Panc1 (cell line): ENCODE measurements at regions not wholly inside any gene's neighbourhood (a gene's known extent, or its start where the extent isn't known, plus 50 kb on each side); places are given as distances from the start of the nearest gene placed in this dataset.
"Not testable (repeated sequence)": the region's sequence is repeated elsewhere in the genome, so short reads cannot be mapped to it uniquely, and the experiment has no call there.

Experiments used
- ATAC-seq: fragments of 200-7000 bp; cut with Tn5 transposase; 2 replicates; pipeline ENCODE4 v1.9.1; 2020; ENCODE audit warnings: mild to moderate bottlenecking, moderate library complexity
- BruUV-seq: library from RNA; stranded (reverse); fragments of 400-500 nt; replicated peaks from 2 replicates; lab custom pipeline; 2021; lab: Mats Ljungman, UMichigan
- CTCF ChIA-PET: fragments of 300-600 bp; sonication (Branson Sonifier 250); formaldehyde crosslinking; loops from one replicate; lab custom pipeline; 2022; ENCODE audit warnings: antibody characterized with exemption; lab: Charles Lee
- POLR2A ChIA-PET: fragments of 300-600 bp; sonication (Branson Sonifier 250); formaldehyde crosslinking; loops from one replicate; lab custom pipeline; 2022; ENCODE audit warnings: antibody characterized with exemption; lab: Charles Lee
- DNase-seq: peaks from one replicate; pipeline ENCODE4 v3.0.0-alpha.2; 2010; ENCODE audit warnings: low read depth, low spot score
- H3K27ac ChIP-seq: 2 replicates; pipeline ENCODE4 v1.5.1; 2011; ENCODE audit warnings: mild to moderate bottlenecking, low read length, inconsistent platforms
- H3K27me3 ChIP-seq: fragments of 200-500 bp; sonication (Bioruptor generic); 2 replicates; pipeline ENCODE4 v1.6.0; 2014; ENCODE audit warnings: low read length, inconsistent platforms; ENCODE audit not compliant: control insufficient read depth, insufficient read depth
- H3K36me3 ChIP-seq: fragments of 200-500 bp; sonication (Bioruptor generic); 2 replicates; pipeline ENCODE4 v1.5.1; 2014; ENCODE audit warnings: inconsistent platforms, mild to moderate bottlenecking, low read length, moderate library complexity; ENCODE audit not compliant: control insufficient read depth, insufficient read depth
- H3K4me1 ChIP-seq: 2 replicates; pipeline ENCODE4 v1.5.1; 2011; ENCODE audit warnings: inconsistent platforms, mild to moderate bottlenecking, low read length, moderate library complexity; ENCODE audit not compliant: control insufficient read depth, insufficient read depth
- H3K4me3 ChIP-seq, 2 experiments: 2 replicates each; pipeline ENCODE4 v1.5.1; 2011 to 2012; ENCODE audit warnings: low read depth in 2 of 2, low read length in 2 of 2, mild to moderate bottlenecking in 2 of 2, inconsistent platforms in 1 of 2, moderate library complexity in 1 of 2
- H3K9me3 ChIP-seq: fragments of 200-500 bp; sonication (Bioruptor generic); 2 replicates; pipeline ENCODE4 v1.5.1; 2014; ENCODE audit warnings: low read depth, mild to moderate bottlenecking, inconsistent platforms, low read length, moderate library complexity; ENCODE audit not compliant: control insufficient read depth, insufficient read depth
- CTCF ChIP-seq: fragments of 450-650 bp; IDR thresholded peaks from 2 replicates; pipeline ENCODE4 v1.5.1; 2017; ENCODE audit warnings: mild to moderate bottlenecking
- POLR2AphosphoS5 ChIP-seq: IDR thresholded peaks from 2 replicates; pipeline ENCODE4 v1.6.1; 2012; ENCODE audit warnings: mild to moderate bottlenecking, low read depth, low read length, moderate library complexity
- REST ChIP-seq, 2 experiments: IDR thresholded peaks; 2 replicates each; pipeline ENCODE4 v1.6.1; 2011 to 2012; ENCODE audit warnings: low read depth in 2 of 2, control low read depth in 1 of 2, low read length in 1 of 2, mild to moderate bottlenecking in 1 of 2, moderate library complexity in 1 of 2; ENCODE audit not compliant: insufficient read depth in 1 of 2
- SIN3A ChIP-seq: IDR thresholded peaks from 2 replicates; pipeline ENCODE4 v1.6.1; 2012; ENCODE audit warnings: low read depth, mild to moderate bottlenecking, low read length, moderate library complexity, borderline replicate concordance; ENCODE audit not compliant: insufficient read depth
- TCF7L2 ChIP-seq: IDR thresholded peaks from 2 replicates; pipeline ENCODE4 v1.6.1; 2011; ENCODE audit warnings: mild to moderate bottlenecking, low read depth, low read length, inconsistent platforms
- in situ Hi-C: cut with HindIII; loops from 2 replicates; pipeline ENCODE4 v1.10.0; 2016; ENCODE audit warnings: low sequenced_read_pairs, low pct_unique_long_range_greater_than_20kb
- intact Hi-C: fragments of 100-400 bp; cut with micrococcal nuclease; formaldehyde crosslinking; loops from one replicate; pipeline ENCODE4 v1.10.0; 2022; ENCODE audit not compliant: unreplicated experiment

GRCh38 chr6:150696190-150696589 lies 96.5 kb downstream of the PLEKHG1 start:
- TF ChIP-seq POLR2AphosphoS5 (no peak), REST (IDR thresholded peaks at IDR 0.05; ENCODE audit: insufficient read depth in 1 of 2, low read depth in 2 of 2, low read length in 1 of 2) (no peak), SIN3A (no peak), TCF7L2 (no peak), CTCF (no peak)
- no peaks in the 10 kb centered on the region for H3K9me3 ChIP-seq
- ATAC-seq (no peak), DNase-seq (no peak)
- no TSS peak for BruUV-seq
- in situ Hi-C loops: no loop called here
- CTCF ChIA-PET: no interaction called here
- H3K27ac ChIP-seq: no peak overlapping the region
- H3K27me3 ChIP-seq: no peaks in the 10 kb centered on the region; the same call in 1 of the 2 replicates
- POLR2A ChIA-PET: no interaction called here
- no peaks in the 10 kb centered on the region for H3K4me1 ChIP-seq
- no peak overlapping the region for H3K4me3 ChIP-seq
- H3K36me3 ChIP-seq: no peaks in the 10 kb centered on the region
- intact Hi-C loops: no loop called here

GRCh38 chr6:150696918-150697317 lies 97.2 kb downstream of the PLEKHG1 start:
- H3K27ac ChIP-seq, H3K4me1 ChIP-seq, H3K36me3 ChIP-seq, H3K27me3 ChIP-seq, DNase-seq, H3K9me3 ChIP-seq, POLR2A ChIA-PET, intact Hi-C loops, H3K4me3 ChIP-seq, ATAC-seq, BruUV-seq, in situ Hi-C loops: not testable (repeated sequence)
- CTCF ChIA-PET: interaction anchor here (0.8 kb wide), 1 partner anchor 121 kb away, joined by 4 read pairs; no protein-coding TSS in a partner anchor

GRCh38 chr6:150697515-150697914 lies 97.8 kb downstream of the PLEKHG1 start:
- intact Hi-C loops (no loop called here), in situ Hi-C loops (no loop called here)
- TF ChIP-seq REST (IDR thresholded peaks at IDR 0.05; ENCODE audit: insufficient read depth in 1 of 2, low read depth in 2 of 2, low read length in 1 of 2) (no peak), SIN3A (no peak)
- POLR2A ChIA-PET: interaction anchor here (0.5 kb wide), 1 partner anchor 104 kb away, joined by 3 read pairs; no protein-coding TSS in a partner anchor
- H3K27ac ChIP-seq: no peak overlapping the region
- no peaks in the 10 kb centered on the region for H3K4me1 ChIP-seq
- no peaks in the 10 kb centered on the region for H3K9me3 ChIP-seq
- no peaks in the 10 kb centered on the region; the same call in 1 of the 2 replicates for H3K27me3 ChIP-seq
- no peaks in the 10 kb centered on the region for H3K36me3 ChIP-seq
- H3K4me3 ChIP-seq: no peak overlapping the region
- CTCF ChIA-PET: interaction anchor here (0.8 kb wide), 1 partner anchor 120 kb away, joined by 4 read pairs; no protein-coding TSS in a partner anchor
- no TSS peak for BruUV-seq
- DNase-seq (no peak), ATAC-seq (no peak)
